H9 (cell line): ENCODE measurements at regions not wholly inside any gene's neighbourhood (a gene's known extent, or its start where the extent isn't known, plus 50 kb on each side); places are given as distances from the start of the nearest gene placed in this dataset.

Experiments used
- DNase-seq: peaks from one replicate; pipeline ENCODE4 v3.0.0-alpha.2; 2017
- H2AFZ ChIP-seq: one replicate; pipeline ENCODE4 v1.6.1; 2013; ENCODE audit warnings: mild to moderate bottlenecking, low read length, control low read depth, moderate library complexity
- H2AK5ac ChIP-seq: 2 replicates; pipeline ENCODE4 v1.6.1; 2013; ENCODE audit warnings: low read length, control low read depth, mixed read lengths; ENCODE audit not compliant: insufficient read length
- H2BK120ac ChIP-seq: one replicate; pipeline ENCODE4 v1.6.1; 2013; ENCODE audit warnings: low read depth, mild to moderate bottlenecking, low read length, control low read depth, inconsistent platforms; ENCODE audit not compliant: poor library complexity, severe bottlenecking
- H2BK12ac ChIP-seq: 2 replicates; pipeline ENCODE4 v1.6.1; 2013; ENCODE audit warnings: low read length, control low read depth, mixed read lengths, low read depth; ENCODE audit not compliant: insufficient read length
- H2BK15ac ChIP-seq: 2 replicates; pipeline ENCODE4 v1.6.1; 2013; ENCODE audit warnings: low read depth, low read length, control low read depth
- H2BK20ac ChIP-seq: one replicate; pipeline ENCODE4 v1.6.1; 2013; ENCODE audit warnings: low read depth, mild to moderate bottlenecking, low read length, control low read depth, inconsistent platforms; ENCODE audit not compliant: poor library complexity, severe bottlenecking
- H2BK5ac ChIP-seq: 2 replicates; pipeline ENCODE4 v1.6.1; 2013; ENCODE audit warnings: low read length, control low read depth, mixed read lengths; ENCODE audit not compliant: insufficient read length
- H3K14ac ChIP-seq: 2 replicates; pipeline ENCODE4 v1.6.1; 2013; ENCODE audit warnings: low read length, control low read depth; ENCODE audit not compliant: insufficient read depth
- H3K18ac ChIP-seq: 2 replicates; pipeline ENCODE4 v1.6.1; 2013; ENCODE audit warnings: low read depth, mild to moderate bottlenecking, mixed read lengths, low read length, control low read depth; ENCODE audit not compliant: insufficient read length
- H3K23ac ChIP-seq: 2 replicates; pipeline ENCODE4 v1.6.1; 2013; ENCODE audit warnings: low read length, control low read depth, mixed read lengths, low read depth; ENCODE audit not compliant: insufficient read length
- H3K23me2 ChIP-seq: 2 replicates; pipeline ENCODE4 v1.6.1; 2013; ENCODE audit warnings: low read depth, mild to moderate bottlenecking, mixed read lengths, low read length, control low read depth; ENCODE audit not compliant: insufficient read length, poor library complexity, severe bottlenecking
- H3K27ac ChIP-seq: 2 replicates; pipeline ENCODE4 v1.5.1; 2013; ENCODE audit warnings: low read length, control low read depth, mixed read lengths, low read depth; ENCODE audit not compliant: insufficient read length
- H3K27me3 ChIP-seq: 2 replicates; pipeline ENCODE4 v1.6.1; 2013; ENCODE audit warnings: low read length, control low read depth, inconsistent platforms; ENCODE audit not compliant: insufficient read depth
- H3K4ac ChIP-seq: 2 replicates; pipeline ENCODE4 v1.6.1; 2013; ENCODE audit warnings: low read depth, mild to moderate bottlenecking, control low read depth, inconsistent platforms, low read length, moderate library complexity
- H3K4me1 ChIP-seq: 2 replicates; pipeline ENCODE4 v1.6.1; 2013; ENCODE audit warnings: low read length, control low read depth, inconsistent platforms; ENCODE audit not compliant: insufficient read depth
- H3K4me2 ChIP-seq: 2 replicates; pipeline ENCODE4 v1.6.1; 2013; ENCODE audit warnings: low read length, control low read depth, mixed read lengths; ENCODE audit not compliant: insufficient read length, insufficient read depth
- H3K56ac ChIP-seq: 2 replicates; pipeline ENCODE4 v1.6.1; 2013; ENCODE audit warnings: low read depth, mild to moderate bottlenecking, mixed read lengths, low read length, control low read depth; ENCODE audit not compliant: insufficient read length
- H3K79me1 ChIP-seq: 2 replicates; pipeline ENCODE4 v1.6.1; 2013; ENCODE audit warnings: low read depth, mild to moderate bottlenecking, moderate library complexity, low read length, control low read depth, inconsistent platforms; ENCODE audit not compliant: insufficient read depth, poor library complexity, severe bottlenecking
- H3K79me2 ChIP-seq: 2 replicates; pipeline ENCODE4 v1.6.1; 2013; ENCODE audit warnings: low read length, control low read depth, inconsistent platforms; ENCODE audit not compliant: insufficient read depth
- H3K9ac ChIP-seq: 2 replicates; pipeline ENCODE4 v1.6.1; 2013; ENCODE audit warnings: low read length, control low read depth, mixed read lengths; ENCODE audit not compliant: insufficient read length; ENCODE audit errors: extremely low read depth
- H3K9me3 ChIP-seq: one replicate; pipeline ENCODE4 v1.6.1; 2013; ENCODE audit warnings: low read depth, low read length, inconsistent platforms; ENCODE audit not compliant: control insufficient read depth
- H3T11ph ChIP-seq: one replicate; pipeline ENCODE4 v1.6.1; 2013; ENCODE audit warnings: mild to moderate bottlenecking, low read length, control low read depth, inconsistent platforms
- H4K20me1 ChIP-seq: one replicate; pipeline ENCODE4 v1.6.1; 2013; ENCODE audit not compliant: control insufficient read depth, insufficient read length, insufficient read depth
- H4K5ac ChIP-seq: 2 replicates; pipeline ENCODE4 v1.6.1; 2013; ENCODE audit warnings: low read depth, mild to moderate bottlenecking, mixed read lengths, low read length, control low read depth; ENCODE audit not compliant: insufficient read length
- H4K8ac ChIP-seq: replicated peaks from 2 replicates; pipeline ENCODE4 v1.6.1; 2013; ENCODE audit warnings: low read length, control low read depth, mixed read lengths, low read depth; ENCODE audit not compliant: insufficient read length
- H4K91ac ChIP-seq: 2 replicates; pipeline ENCODE4 v1.6.1; 2013; ENCODE audit warnings: low read depth, mild to moderate bottlenecking, moderate library complexity, mixed read lengths, low read length, control low read depth; ENCODE audit not compliant: insufficient read length
- H3K27ac Mint-ChIP-seq, 3 experiments: 2 replicates in 2 of 3; 3 replicates in 1 of 3; pipeline ENCODE4 v1.8.0; 2020 to 2021; ENCODE audit warnings: mixed read lengths in 3 of 3, mild to moderate bottlenecking in 1 of 3, moderate library complexity in 1 of 3
- H3K27me3 Mint-ChIP-seq: 2 replicates; pipeline ENCODE4 v1.8.0; 2021; ENCODE audit warnings: low read depth, mild to moderate bottlenecking, moderate library complexity, mixed read lengths
- H3K36me3 Mint-ChIP-seq, 3 experiments: 2 replicates in 2 of 3; 3 replicates in 1 of 3; pipeline ENCODE4 v1.8.0; 2020 to 2021; ENCODE audit warnings: low read depth in 3 of 3, mixed read lengths in 3 of 3; ENCODE audit not compliant: insufficient read depth in 1 of 3
- H3K4me1 Mint-ChIP-seq, 2 experiments: 2 replicates each; pipeline ENCODE4 v1.8.0; 2020; ENCODE audit warnings: mixed read lengths in 2 of 2
- H3K4me3 Mint-ChIP-seq, 2 experiments: 2 replicates in 1 of 2; 3 replicates in 1 of 2; pipeline ENCODE4 v1.8.0; 2020 to 2021; ENCODE audit warnings: mild to moderate bottlenecking in 2 of 2, mixed read lengths in 2 of 2, moderate library complexity in 1 of 2
- H3K9me3 Mint-ChIP-seq, 2 experiments: 2 replicates in 1 of 2; 3 replicates in 1 of 2; pipeline ENCODE4 v1.8.0; 2020; ENCODE audit warnings: mild to moderate bottlenecking in 2 of 2, mixed read lengths in 2 of 2, moderate library complexity in 1 of 2
- CTCF ChIP-seq: fragments of 200-600 bp; sonication (generic); conservative IDR thresholded peaks from 3 replicates; pipeline ENCODE4 v1.8.0; 2021; ENCODE audit warnings: antibody characterized with exemption, mild to moderate bottlenecking

GRCh38 chr21:24628046-24628445, 979.2 kb downstream of the MRPL39 start:
- Histone ChIP-seq H3K79me1 (no peaks in the 10 kb centered on the region), H3K4me1 (no peaks in the 10 kb centered on the region)
- no peaks in the 10 kb centered on the region for H3K27me3 Mint-ChIP-seq

More at GRCh38 chr21:24628046-24628445, 979.2 kb downstream of the MRPL39 start:
- no peak overlapping the region for H2BK120ac ChIP-seq
- H4K20me1 ChIP-seq, result no peaks in the 10 kb centered on the region
- H4K91ac ChIP-seq, result no peak overlapping the region
- no peak overlapping the region for H2BK15ac ChIP-seq
- TF ChIP-seq CTCF, result no peak
- H3K14ac ChIP-seq, result no peak overlapping the region
- H3K27me3 ChIP-seq, result no peaks in the 10 kb centered on the region
- no peak overlapping the region for H3K18ac ChIP-seq
- no peaks in the 10 kb centered on the region for H3K9me3 ChIP-seq
- H2BK12ac ChIP-seq, result no peak overlapping the region
- no peak overlapping the region for H2BK20ac ChIP-seq
- no peak overlapping the region for H3T11ph ChIP-seq
- no peak overlapping the region for H3K4ac ChIP-seq
- no peak overlapping the region for H3K9ac ChIP-seq
- H3K56ac ChIP-seq, result no peak overlapping the region
- no peak overlapping the region for H4K8ac ChIP-seq
- no peak for DNase-seq
- Mint-ChIP-seq H3K9me3 (peaks cover 24 to 61% of the 10 kb centered on the region in 2 experiments), H3K36me3 (peaks cover 0 to 9% (median 2%) of the 10 kb centered on the region in 3 experiments; a peak in 2 of 7 replicates), H3K4me3 (no peak overlapping the region), H3K27ac (no peak overlapping the region), H3K4me1 (no peaks in the 10 kb centered on the region)
- H2BK5ac ChIP-seq, result no peak overlapping the region
- H3K79me2 ChIP-seq, result no peaks in the 10 kb centered on the region
- no peak overlapping the region for H3K4me2 ChIP-seq
- H3K23ac ChIP-seq, result no peak overlapping the region
- H3K27ac ChIP-seq, result no peak overlapping the region
- H4K5ac ChIP-seq, result no peak overlapping the region
- H3K23me2 ChIP-seq, result no peaks in the 10 kb centered on the region
- no peak overlapping the region for H2AFZ ChIP-seq
- no peak overlapping the region for H2AK5ac ChIP-seq
